Fibroblast of lung (primary cell): ENCODE measurements at regions not wholly inside any gene's neighbourhood (a gene's known extent, or its start where the extent isn't known, plus 50 kb on each side); places are given as distances from the start of the nearest gene placed in this dataset.

Experiments
- EZH2 ChIP-seq: IDR thresholded peaks from 2 replicates; pipeline ENCODE4 v1.5.1; 2012; ENCODE audit warnings: low read length, control low read depth, mild to moderate bottlenecking; ENCODE audit errors: missing control alignments
- TF ChIP-seq, protein P1 (sequence below), 2 donors: IDR thresholded peaks in 1 of 2; conservative IDR thresholded peaks in 1 of 2; 1 replicate in 1 of 2; 2 replicates in 1 of 2; pipeline ENCODE4 v1.5.1; 2011 to 2012; ENCODE audit warnings: low read length in 2 of 2, control low read depth in 1 of 2, inconsistent platforms in 1 of 2, low read depth in 1 of 2, mild to moderate bottlenecking in 1 of 2

DNA sequence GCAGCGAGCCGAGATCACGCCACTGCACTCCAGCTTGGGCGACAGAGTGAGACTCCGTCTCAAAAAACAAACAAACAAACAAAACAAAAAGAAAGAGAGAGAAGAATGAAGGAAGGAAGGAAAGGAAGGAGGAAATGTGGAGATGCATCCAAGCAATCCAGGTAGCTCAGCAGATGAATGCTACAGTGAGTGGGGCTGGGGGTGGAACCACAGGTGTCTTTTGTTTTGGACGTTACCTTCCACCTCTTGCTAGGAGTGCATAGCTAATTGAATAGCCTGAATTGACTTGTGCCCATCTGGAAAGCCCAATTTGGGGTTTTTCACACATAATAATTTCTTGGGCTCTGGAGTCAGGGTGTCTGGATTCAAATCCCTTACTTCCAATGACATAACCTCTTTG, 66.0 kb upstream of the GTF3A start:
- TF ChIP-seq, protein P1, sequence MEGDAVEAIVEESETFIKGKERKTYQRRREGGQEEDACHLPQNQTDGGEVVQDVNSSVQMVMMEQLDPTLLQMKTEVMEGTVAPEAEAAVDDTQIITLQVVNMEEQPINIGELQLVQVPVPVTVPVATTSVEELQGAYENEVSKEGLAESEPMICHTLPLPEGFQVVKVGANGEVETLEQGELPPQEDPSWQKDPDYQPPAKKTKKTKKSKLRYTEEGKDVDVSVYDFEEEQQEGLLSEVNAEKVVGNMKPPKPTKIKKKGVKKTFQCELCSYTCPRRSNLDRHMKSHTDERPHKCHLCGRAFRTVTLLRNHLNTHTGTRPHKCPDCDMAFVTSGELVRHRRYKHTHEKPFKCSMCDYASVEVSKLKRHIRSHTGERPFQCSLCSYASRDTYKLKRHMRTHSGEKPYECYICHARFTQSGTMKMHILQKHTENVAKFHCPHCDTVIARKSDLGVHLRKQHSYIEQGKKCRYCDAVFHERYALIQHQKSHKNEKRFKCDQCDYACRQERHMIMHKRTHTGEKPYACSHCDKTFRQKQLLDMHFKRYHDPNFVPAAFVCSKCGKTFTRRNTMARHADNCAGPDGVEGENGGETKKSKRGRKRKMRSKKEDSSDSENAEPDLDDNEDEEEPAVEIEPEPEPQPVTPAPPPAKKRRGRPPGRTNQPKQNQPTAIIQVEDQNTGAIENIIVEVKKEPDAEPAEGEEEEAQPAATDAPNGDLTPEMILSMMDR (conservative IDR thresholded peaks at IDR 0.05 in 1 of 2, IDR thresholded peaks at IDR 0.05 in 1 of 2; ENCODE audit: low read depth in 1 of 2, low read length in 2 of 2): no peak
- TF ChIP-seq EZH2: no peak
